Uterus (tissue), 2 donors: ENCODE measurements at regions not wholly inside any gene's neighbourhood (a gene's known extent, or its start where the extent isn't known, plus 50 kb on each side); places are given as distances from the start of the nearest gene placed in this dataset.

Experiments
- CTCF ChIP-seq, 4 experiments: fragments of 200-600 bp in 2 of 4; fragments of 450-650 bp in 2 of 4; sonication (generic) in 2 of 4; IDR thresholded peaks; one replicate each; pipeline ENCODE4 v1.5.1; 2016 to 2019; ENCODE audit warnings: antibody characterized with exemption in 4 of 4, mild to moderate bottlenecking in 2 of 4, moderate library complexity in 1 of 4
- POLR2A ChIP-seq, 2 donors: fragments of 450-650 bp; IDR thresholded peaks; one replicate each; pipeline ENCODE4 v1.6.1; 2016; ENCODE audit warnings: antibody characterized with exemption in 2 of 2, mild to moderate bottlenecking in 1 of 2, moderate library complexity in 1 of 2

- TF ChIP-seq CTCF (IDR thresholded peaks at IDR 0.05), result no peak
- no peak for TF ChIP-seq POLR2A (IDR thresholded peaks at IDR 0.05)
Observed at GRCh38 chr9:135342206-135343130, 137.1 kb upstream of the PPP1R26 start.
